ENCODE measurements at regions not wholly inside any gene's neighbourhood (a gene's known extent, or its start where the extent isn't known, plus 50 kb on each side); places are given as distances from the start of the nearest gene placed in this dataset.

GRCh38 chr2:128799284-128799552 is 480.6 kb upstream of the HS6ST1 start:
- TF ChIP-seq CTCF (conservative IDR thresholded peaks at IDR 0.05): no peak
- no peak overlapping the region for H3K27ac ChIP-seq

GRCh38 chr2:128799730-128800129 is 481.1 kb upstream of the HS6ST1 start:
- no peak overlapping the region for H3K27ac ChIP-seq
- TF ChIP-seq CTCF (conservative IDR thresholded peaks at IDR 0.05): no peak

- no peak for TF ChIP-seq CTCF (conservative IDR thresholded peaks at IDR 0.05)
Observed at GRCh38 chr2:128801576-128801975, 482.9 kb upstream of the HS6ST1 start.

GRCh38 chr2:128803222-128803621 is 484.6 kb upstream of the HS6ST1 start:
- H3K27ac ChIP-seq: no peak overlapping the region
- no peak for TF ChIP-seq CTCF (conservative IDR thresholded peaks at IDR 0.05)

More at GRCh38 chr2:128801576-128801975, 482.9 kb upstream of the HS6ST1 start:
- no peak overlapping the region for H3K27ac ChIP-seq

- no peak for TF ChIP-seq CTCF (conservative IDR thresholded peaks at IDR 0.05)
- no peak overlapping the region for H3K27ac ChIP-seq
Observed at GRCh38 chr2:128805237-128805636, 486.6 kb upstream of the HS6ST1 start.

GRCh38 chr2:128805918-128806317 is 487.2 kb upstream of the HS6ST1 start:
- TF ChIP-seq CTCF (conservative IDR thresholded peaks at IDR 0.05): no peak
- H3K27ac ChIP-seq: no peak overlapping the region

- TF ChIP-seq CTCF (conservative IDR thresholded peaks at IDR 0.05): no peak
- H3K27ac ChIP-seq: no peak overlapping the region
Observed at GRCh38 chr2:128807317-128807716, 488.6 kb upstream of the HS6ST1 start.

All from VCaP (cell line).